ENCODE measurements at regions not wholly inside any gene's neighbourhood (a gene's known extent, or its start where the extent isn't known, plus 50 kb on each side); places are given as distances from the start of the nearest gene placed in this dataset.
"Not testable (repeated sequence)": the region's sequence is repeated elsewhere in the genome, so short reads cannot be mapped to it uniquely, and the experiment has no call there.

DNA sequence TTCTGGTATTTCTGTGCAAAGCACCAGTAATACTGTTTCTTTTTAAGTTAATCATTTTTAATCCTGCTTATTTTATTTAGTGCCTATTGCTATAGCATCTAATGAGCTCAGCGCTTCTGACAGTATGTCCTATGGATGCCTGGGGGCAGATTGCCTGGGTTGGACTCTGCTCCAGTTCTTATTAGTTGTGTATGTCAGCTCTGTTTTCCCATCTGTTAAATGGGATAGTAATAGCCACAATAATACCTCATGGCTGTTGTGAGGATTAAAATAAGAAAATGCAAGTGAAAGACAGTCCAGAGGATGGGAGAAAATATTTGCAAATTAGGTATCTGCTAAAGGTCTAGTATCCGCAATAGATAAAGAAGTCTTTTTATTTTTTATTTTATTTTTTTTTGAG, 87.0 kb downstream of the UTRN start:
- H3K36me3 ChIP-seq (ENCODE audit: control insufficient read depth in 4 of 4, insufficient read depth in 3 of 4, low read depth in 1 of 4, low read length in 3 of 4): no peaks in the 10 kb centered on the region
- TF ChIP-seq GABPA (IDR thresholded peaks at IDR 0.05 in 1 of 2, conservative IDR thresholded peaks at IDR 0.05 in 1 of 2): no peak
- no peak for TF ChIP-seq TAF1 (conservative IDR thresholded peaks at IDR 0.05)
- no peak for TF ChIP-seq FOXA2 (IDR thresholded peaks at IDR 0.05)
- TF ChIP-seq, protein P1, sequence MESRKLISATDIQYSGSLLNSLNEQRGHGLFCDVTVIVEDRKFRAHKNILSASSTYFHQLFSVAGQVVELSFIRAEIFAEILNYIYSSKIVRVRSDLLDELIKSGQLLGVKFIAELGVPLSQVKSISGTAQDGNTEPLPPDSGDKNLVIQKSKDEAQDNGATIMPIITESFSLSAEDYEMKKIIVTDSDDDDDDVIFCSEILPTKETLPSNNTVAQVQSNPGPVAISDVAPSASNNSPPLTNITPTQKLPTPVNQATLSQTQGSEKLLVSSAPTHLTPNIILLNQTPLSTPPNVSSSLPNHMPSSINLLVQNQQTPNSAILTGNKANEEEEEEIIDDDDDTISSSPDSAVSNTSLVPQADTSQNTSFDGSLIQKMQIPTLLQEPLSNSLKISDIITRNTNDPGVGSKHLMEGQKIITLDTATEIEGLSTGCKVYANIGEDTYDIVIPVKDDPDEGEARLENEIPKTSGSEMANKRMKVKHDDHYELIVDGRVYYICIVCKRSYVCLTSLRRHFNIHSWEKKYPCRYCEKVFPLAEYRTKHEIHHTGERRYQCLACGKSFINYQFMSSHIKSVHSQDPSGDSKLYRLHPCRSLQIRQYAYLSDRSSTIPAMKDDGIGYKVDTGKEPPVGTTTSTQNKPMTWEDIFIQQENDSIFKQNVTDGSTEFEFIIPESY (IDR thresholded peaks at IDR 0.05): no peak
- TF ChIP-seq RXRA (IDR thresholded peaks at IDR 0.05): no peak
- no peak overlapping the region for H3K9ac ChIP-seq (ENCODE audit: low read depth in 1 of 2, low read length in 2 of 2)
- peaks cover 0 to 3% (median 0%) of the 10 kb centered on the region in 4 donors for H3K4me1 ChIP-seq (ENCODE audit: control insufficient read depth in 4 of 4, insufficient read depth in 4 of 4, low read length in 3 of 4)
- WGBS: 98% methylated on average over 2 of the region's 2 CpGs
- H3K27ac ChIP-seq (ENCODE audit: low read depth in 1 of 2, low read length in 2 of 2): no peak overlapping the region
- H3K4me3 ChIP-seq (ENCODE audit: low read depth in 1 of 3, low read length in 3 of 3): no peak overlapping the region
- no peaks in the 10 kb centered on the region for H3K27me3 ChIP-seq (ENCODE audit: control insufficient read depth in 4 of 4, insufficient read depth in 4 of 4, low read length in 3 of 4)
- no peak for DNase-seq (ENCODE audit: low spot score)
- H3K9me3 ChIP-seq (ENCODE audit: control insufficient read depth in 4 of 4, low read length in 3 of 4): no peaks in the 10 kb centered on the region

DNA sequence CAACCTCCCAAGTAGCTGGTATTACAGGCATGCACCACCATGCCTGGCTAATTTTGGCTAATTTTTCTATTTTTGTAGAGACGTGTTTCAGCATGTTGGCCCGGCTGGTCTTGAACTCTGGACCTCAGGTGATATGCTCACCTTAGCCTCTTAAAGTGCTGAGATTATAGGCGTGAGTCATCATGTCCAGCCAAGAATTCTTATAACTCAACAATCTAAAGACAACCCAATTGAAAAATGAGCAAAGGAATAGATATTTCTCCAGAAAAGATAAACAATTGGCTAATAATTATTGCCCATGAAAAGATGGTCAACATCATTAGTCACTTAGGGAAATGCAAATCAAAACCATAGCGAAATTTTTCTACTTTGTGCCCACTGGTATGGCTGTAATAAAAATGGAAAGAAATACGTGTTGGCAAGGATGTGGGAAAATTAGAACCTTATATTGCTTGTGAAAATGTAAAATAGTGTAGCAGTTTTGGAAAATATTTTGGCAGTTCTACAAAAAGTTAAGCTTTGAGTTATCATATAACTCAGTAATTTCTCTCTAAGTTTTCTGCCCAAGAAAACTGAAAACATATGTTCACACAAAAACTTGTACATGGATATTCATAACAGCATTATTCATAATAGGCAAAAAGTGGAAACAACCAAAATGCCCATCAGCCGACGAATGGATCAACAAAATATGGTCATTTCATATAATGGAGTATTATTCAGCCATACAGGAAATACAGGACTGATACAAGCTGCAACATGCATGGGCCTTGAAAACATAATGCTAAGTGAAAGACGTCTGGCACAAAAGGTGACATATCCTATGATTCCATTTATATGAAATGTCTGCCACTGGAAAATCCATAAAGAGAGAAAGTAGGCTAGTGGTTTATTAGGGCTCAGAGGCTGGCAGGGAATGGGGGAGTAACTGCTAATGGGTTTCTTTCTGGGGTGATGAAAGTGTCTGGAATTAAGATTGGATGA, 87.8 kb downstream of the UTRN start:
- Histone ChIP-seq H3K9me3 (ENCODE audit: control insufficient read depth in 4 of 4, low read length in 3 of 4) (no peaks in the 10 kb centered on the region), H3K27ac (ENCODE audit: low read depth in 1 of 2, low read length in 2 of 2) (no peak overlapping the region), H3K27me3 (ENCODE audit: control insufficient read depth in 4 of 4, insufficient read depth in 4 of 4, low read length in 3 of 4) (no peaks in the 10 kb centered on the region), H3K36me3 (ENCODE audit: control insufficient read depth in 4 of 4, insufficient read depth in 3 of 4, low read depth in 1 of 4, low read length in 3 of 4) (no peaks in the 10 kb centered on the region), H3K4me1 (ENCODE audit: control insufficient read depth in 4 of 4, insufficient read depth in 4 of 4, low read length in 3 of 4) (peaks cover 0 to 3% (median 0%) of the 10 kb centered on the region in 4 donors), H3K9ac (ENCODE audit: low read depth in 1 of 2, low read length in 2 of 2) (no peak overlapping the region), H3K4me3 (ENCODE audit: low read depth in 1 of 3, low read length in 3 of 3) (no peak overlapping the region)
- TF ChIP-seq FOXA1 (IDR thresholded peaks at IDR 0.05) (no peak), HNF4A (conservative IDR thresholded peaks at IDR 0.05) (no peak), YY1 (IDR thresholded peaks at IDR 0.05) (no peak), SP1 (IDR thresholded peaks at IDR 0.05) (no peak), EGR1 (IDR thresholded peaks at IDR 0.05; ENCODE audit: low read depth in 2 of 2) (no peak), NR2F2 (IDR thresholded peaks at IDR 0.05) (no peak), TAF1 (conservative IDR thresholded peaks at IDR 0.05) (no peak), GABPA (IDR thresholded peaks at IDR 0.05 in 1 of 2, conservative IDR thresholded peaks at IDR 0.05 in 1 of 2) (no peak), RAD21 (IDR thresholded peaks at IDR 0.05) (no peak)
- TF ChIP-seq, protein P1 (IDR thresholded peaks at IDR 0.05): no peak
- TF ChIP-seq, protein P2, sequence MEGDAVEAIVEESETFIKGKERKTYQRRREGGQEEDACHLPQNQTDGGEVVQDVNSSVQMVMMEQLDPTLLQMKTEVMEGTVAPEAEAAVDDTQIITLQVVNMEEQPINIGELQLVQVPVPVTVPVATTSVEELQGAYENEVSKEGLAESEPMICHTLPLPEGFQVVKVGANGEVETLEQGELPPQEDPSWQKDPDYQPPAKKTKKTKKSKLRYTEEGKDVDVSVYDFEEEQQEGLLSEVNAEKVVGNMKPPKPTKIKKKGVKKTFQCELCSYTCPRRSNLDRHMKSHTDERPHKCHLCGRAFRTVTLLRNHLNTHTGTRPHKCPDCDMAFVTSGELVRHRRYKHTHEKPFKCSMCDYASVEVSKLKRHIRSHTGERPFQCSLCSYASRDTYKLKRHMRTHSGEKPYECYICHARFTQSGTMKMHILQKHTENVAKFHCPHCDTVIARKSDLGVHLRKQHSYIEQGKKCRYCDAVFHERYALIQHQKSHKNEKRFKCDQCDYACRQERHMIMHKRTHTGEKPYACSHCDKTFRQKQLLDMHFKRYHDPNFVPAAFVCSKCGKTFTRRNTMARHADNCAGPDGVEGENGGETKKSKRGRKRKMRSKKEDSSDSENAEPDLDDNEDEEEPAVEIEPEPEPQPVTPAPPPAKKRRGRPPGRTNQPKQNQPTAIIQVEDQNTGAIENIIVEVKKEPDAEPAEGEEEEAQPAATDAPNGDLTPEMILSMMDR (IDR thresholded peaks at IDR 0.05; ENCODE audit: low read depth, low read length, missing input control): no peak
- no peak for DNase-seq (ENCODE audit: low spot score)
- WGBS: 89% methylated on average over 8 of the region's 8 CpGs

DNA sequence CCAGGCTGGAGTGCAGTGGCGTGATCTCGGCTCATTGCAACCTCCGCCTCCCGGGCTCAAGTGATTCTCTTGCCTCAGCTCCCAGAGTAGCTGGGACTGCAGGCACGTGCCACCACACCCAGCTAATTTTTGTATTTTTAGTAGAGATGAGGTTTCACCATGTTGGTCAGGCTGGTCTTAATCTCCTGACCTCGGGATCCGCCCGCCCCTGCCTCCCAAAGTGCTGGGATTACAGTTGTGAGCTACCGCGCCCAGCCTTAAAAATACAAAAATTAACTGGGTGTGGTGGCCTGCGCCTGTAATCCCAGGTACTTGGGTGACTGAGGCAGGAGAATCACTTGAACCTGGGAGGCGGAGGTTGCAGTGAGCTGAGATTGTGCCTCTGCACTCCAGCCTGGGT, 89.4 kb downstream of the UTRN start:
- not testable (repeated sequence) for H3K27me3 ChIP-seq (ENCODE audit: control insufficient read depth in 4 of 4, insufficient read depth in 4 of 4, low read length in 3 of 4); DNase-seq (ENCODE audit: low spot score); H3K9ac ChIP-seq (ENCODE audit: low read depth in 1 of 2, low read length in 2 of 2); H3K9me3 ChIP-seq (ENCODE audit: control insufficient read depth in 4 of 4, low read length in 3 of 4); H3K36me3 ChIP-seq (ENCODE audit: control insufficient read depth in 4 of 4, insufficient read depth in 3 of 4, low read depth in 1 of 4, low read length in 3 of 4); H3K27ac ChIP-seq (ENCODE audit: low read depth in 1 of 2, low read length in 2 of 2); H3K4me1 ChIP-seq (ENCODE audit: control insufficient read depth in 4 of 4, insufficient read depth in 4 of 4, low read length in 3 of 4); H3K4me3 ChIP-seq (ENCODE audit: low read depth in 1 of 3, low read length in 3 of 3)
- 99% methylated on average over 12 of the region's 12 CpGs for WGBS

All from liver (tissue), 8 donors.